K562 (cell line): ENCODE measurements at regions not wholly inside any gene's neighbourhood (a gene's known extent, or its start where the extent isn't known, plus 50 kb on each side); places are given as distances from the start of the nearest gene placed in this dataset.

Source experiments
- ATAC-seq: fragments of 200-7000 bp; cut with Tn5 transposase; 3 replicates; pipeline ENCODE4 v1.9.1; 2020; ENCODE audit warnings: moderate library complexity
- BruUV-seq: library from RNA; stranded (reverse); fragments of 400-500 nt; replicated peaks from 2 replicates; lab custom pipeline; 2021; lab: Mats Ljungman, UMichigan
- CTCF ChIA-PET: fragments of 300-600 bp; formaldehyde crosslinking; extraction: SDS; loops from one replicate; lab custom pipeline; 2021; ENCODE audit warnings: low intra/inter-chr PET ratio; lab: Yijun Ruan, JAX
- POLR2A ChIA-PET: fragments of 300-600, 350-650 bp; sonication (Branson Sonifier 250); formaldehyde crosslinking; extraction: SDS; loops from one replicate; lab custom pipeline; 2021; ENCODE audit warnings: antibody characterized with exemption, inconsistent platforms; lab: Yijun Ruan, JAX
- DNase-seq, 4 experiments: peaks; one replicate each; pipeline versions ENCODE4 v3.0.0 to v3.0.0-alpha.2; 2011 to 2018; ENCODE audit warnings: low spot score in 3 of 4, mixed read lengths in 3 of 4; ENCODE audit errors: extremely low read depth in 1 of 4
- FAIRE-seq: peaks from 2 replicates; lab custom pipeline; 2011; peaks lifted over from hg19 to GRCh38; lab: Jason Lieb, UNC
- H2AFZ ChIP-seq: 2 replicates; pipeline ENCODE4 v1.6.0; 2011; ENCODE audit warnings: low read depth, low read length, control low read depth, inconsistent platforms
- H3K27ac ChIP-seq: fragments of 200-600 bp; 3 replicates; pipeline ENCODE4 v1.8.0; 2011; ENCODE audit warnings: low read depth, mild to moderate bottlenecking, control low read depth, inconsistent platforms, low read length, moderate library complexity, mixed read lengths; ENCODE audit errors: extremely low read depth
- H3K27me3 ChIP-seq, 2 experiments: fragments of 300-600 bp in 1 of 2; 2 replicates in 1 of 2; 3 replicates in 1 of 2; pipeline versions ENCODE4 v1.6.0 to v1.8.0; 2011; ENCODE audit warnings: inconsistent platforms in 2 of 2, low read length in 2 of 2, mild to moderate bottlenecking in 1 of 2, mixed read lengths in 1 of 2, moderate library complexity in 1 of 2; ENCODE audit not compliant: control insufficient read depth in 2 of 2, insufficient read depth in 2 of 2
- H3K36me3 ChIP-seq: fragments of 300-600 bp; 3 replicates; pipeline ENCODE4 v1.8.0; 2011; ENCODE audit warnings: mild to moderate bottlenecking, low read length, inconsistent platforms; ENCODE audit not compliant: control insufficient read depth, insufficient read depth
- H3K4me1 ChIP-seq, 2 experiments: fragments of 200-600 bp in 1 of 2; replicated peaks in 1 of 2; 2 replicates in 1 of 2; 3 replicates in 1 of 2; pipeline versions ENCODE4 v1.5.1 to v1.8.0; 2011; ENCODE audit warnings: inconsistent platforms in 2 of 2, low read length in 2 of 2, mild to moderate bottlenecking in 1 of 2, mixed read lengths in 1 of 2, moderate library complexity in 1 of 2; ENCODE audit not compliant: control insufficient read depth in 2 of 2, insufficient read depth in 2 of 2
- H3K4me2 ChIP-seq: 2 replicates; pipeline ENCODE4 v1.6.1; 2011; ENCODE audit warnings: low read length, control low read depth, inconsistent platforms, mixed read lengths; ENCODE audit not compliant: insufficient read depth
- H3K4me3 ChIP-seq: fragments of 200-600 bp; sonication (generic), shearing (Covaris generic); 2 replicates; pipeline ENCODE4 v1.5.1; 2016; ENCODE audit warnings: control low read depth, inconsistent platforms
- H3K79me2 ChIP-seq: fragments of 200-600 bp; 3 replicates; pipeline ENCODE4 v1.8.0; 2011; ENCODE audit warnings: low read length, inconsistent platforms; ENCODE audit not compliant: control insufficient read depth, insufficient read depth
- H3K9ac ChIP-seq, 2 experiments: 2 replicates each; pipeline versions ENCODE4 v1.6.0 to v1.6.1; 2011; ENCODE audit warnings: low read depth in 2 of 2, low read length in 2 of 2, control low read depth in 1 of 2, inconsistent platforms in 1 of 2, mild to moderate bottlenecking in 1 of 2, mixed read lengths in 1 of 2; ENCODE audit not compliant: insufficient read depth in 1 of 2
- H3K9me1 ChIP-seq: one replicate; pipeline ENCODE4 v1.6.0; 2011; ENCODE audit warnings: inconsistent platforms, mild to moderate bottlenecking, low read length, moderate library complexity; ENCODE audit not compliant: control insufficient read depth, insufficient read depth
- H3K9me3 ChIP-seq: replicated peaks from 2 replicates; pipeline ENCODE4 v1.5.1; 2011; ENCODE audit warnings: low read depth, low read length, inconsistent platforms; ENCODE audit not compliant: control insufficient read depth, insufficient read depth
- H4K20me1 ChIP-seq: replicated peaks from 2 replicates; pipeline ENCODE4 v1.6.1; 2011; ENCODE audit warnings: low read length, inconsistent platforms, mixed read lengths; ENCODE audit not compliant: control insufficient read depth, insufficient read depth
- CREM ChIP-seq: IDR thresholded peaks from 2 replicates; pipeline ENCODE4 v1.6.1; 2014; ENCODE audit warnings: antibody characterized with exemption, low read depth
- MAZ ChIP-seq, 2 experiments: fragments of 450-650 bp in 1 of 2; sonication (generic) in 1 of 2; formaldehyde crosslinking; IDR thresholded peaks in 1 of 2; conservative IDR thresholded peaks in 1 of 2; 2 replicates each; pipeline versions ENCODE4 v1.4.0 to v1.5.0; 2020; ENCODE audit warnings: mild to moderate bottlenecking in 1 of 2, missing genetic modification reagents in 1 of 2
- POLR3G ChIP-seq: IDR thresholded peaks from 2 replicates; pipeline ENCODE4 v1.6.1; 2011; ENCODE audit not compliant: insufficient read length, insufficient replicate concordance; ENCODE audit errors: extremely low read depth
- WGBS: fragments of 100-300 bp; shearing (Covaris generic); methylation state at CpG from one replicate; pipeline ENCODE4 v1.1.6; 2016; ENCODE audit warnings: low coverage, mixed read lengths; ENCODE audit not compliant: insufficient coverage; ENCODE audit errors: missing lambda C conversion rate; 5-methylcytosine and 5-hydroxymethylcytosine counted together
- in situ Hi-C: fragments of 300-500 bp; cut with MboI; formaldehyde crosslinking; loops from 4 replicates; pipeline ENCODE4 v1.15.0; 2018; ENCODE audit warnings: inconsistent platforms, mixed read lengths
- intact Hi-C: fragments of 100-400 bp; cut with micrococcal nuclease; formaldehyde crosslinking; loops from 2 replicates; pipeline ENCODE4 v1.14.2; 2022
- TF ChIP-seq, protein P1 (sequence below): fragments of 250-450 bp; sonication (Bioruptor Pico); IDR thresholded peaks from 2 replicates; pipeline ENCODE4 v1.8.0; 2021; ENCODE audit warnings: borderline replicate concordance, mild to moderate bottlenecking, moderate library complexity; ENCODE audit not compliant: poor library complexity, severe bottlenecking
- TF ChIP-seq, protein P2 (sequence below): fragments of 450-650 bp; IDR thresholded peaks from 2 replicates; pipeline ENCODE4 v1.6.1; 2016; ENCODE audit warnings: mild to moderate bottlenecking

DNA sequence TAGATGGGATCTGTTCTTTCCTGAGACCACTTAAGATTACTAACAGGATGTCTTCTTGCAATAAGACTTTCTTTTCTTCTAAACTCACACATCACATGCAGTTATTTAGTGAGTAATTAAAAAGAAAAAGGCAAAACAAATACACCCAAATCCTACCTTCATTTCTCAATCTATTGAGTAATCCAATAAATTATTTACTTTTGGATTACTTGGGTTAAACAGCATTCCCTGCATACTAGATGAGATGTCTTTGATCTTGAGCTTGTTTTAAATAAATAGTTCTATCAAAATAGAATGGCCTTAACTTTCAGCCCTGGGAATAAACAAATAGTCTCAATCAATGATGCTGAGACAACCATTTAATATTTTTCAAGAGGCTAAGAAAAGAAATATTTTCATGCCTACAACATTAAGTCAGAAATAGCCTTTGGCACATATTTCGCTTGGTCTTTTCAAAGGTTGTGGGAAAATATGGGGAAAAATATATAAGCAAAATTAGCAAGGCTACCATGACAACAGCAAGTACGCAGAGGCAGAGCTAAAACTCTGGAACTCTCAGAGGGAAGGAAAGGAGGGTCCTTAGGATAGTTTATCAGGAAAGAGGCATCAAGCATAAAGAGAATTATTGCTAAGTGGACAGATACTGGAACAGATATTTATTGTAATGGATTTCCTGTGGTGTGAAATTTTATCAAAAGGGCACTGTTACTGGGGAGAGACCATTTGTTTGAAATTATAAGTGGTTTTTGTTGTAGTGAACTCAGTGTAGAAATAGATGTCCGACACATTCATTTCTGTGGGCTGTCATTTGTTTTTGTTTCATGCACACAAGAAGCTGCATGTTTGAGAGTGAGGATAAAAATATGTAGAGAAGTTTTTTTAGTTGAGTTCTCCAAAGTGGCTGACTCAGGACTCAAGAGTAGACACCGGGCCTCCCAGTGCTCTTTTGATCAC lies 70.2 kb upstream of the CDH6 start:
- Histone ChIP-seq H2AFZ (no peak overlapping the region), H3K36me3 (no peaks in the 10 kb centered on the region), H3K9ac (no peak overlapping the region), H3K4me3 (no peak overlapping the region), H3K9me1 (no peaks in the 10 kb centered on the region), H3K27ac (no peak overlapping the region), H3K4me1 (no peaks in the 10 kb centered on the region), H3K27me3 (no peaks in the 10 kb centered on the region), H4K20me1 (no peaks in the 10 kb centered on the region), H3K4me2 (no peak overlapping the region), H3K79me2 (no peaks in the 10 kb centered on the region), H3K9me3 (no peaks in the 10 kb centered on the region)
- ATAC-seq (no peak), FAIRE-seq (no peak), DNase-seq (no peak)
- WGBS, result 2% methylated on average over 4 of the region's 4 CpGs
- ChIA-PET CTCF (no interaction called here), POLR2A (no interaction called here)
- TF ChIP-seq MAZ (CRISPR knock-in tag; conservative IDR thresholded peaks at IDR 0.05 in 1 of 2, IDR thresholded peaks at IDR 0.05 in 1 of 2) (no peak), POLR3G (no peak), CREM (no peak)
- TF ChIP-seq, protein P1, sequence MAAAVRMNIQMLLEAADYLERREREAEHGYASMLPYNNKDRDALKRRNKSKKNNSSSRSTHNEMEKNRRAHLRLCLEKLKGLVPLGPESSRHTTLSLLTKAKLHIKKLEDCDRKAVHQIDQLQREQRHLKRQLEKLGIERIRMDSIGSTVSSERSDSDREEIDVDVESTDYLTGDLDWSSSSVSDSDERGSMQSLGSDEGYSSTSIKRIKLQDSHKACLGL, result no peak
- TF ChIP-seq, protein P2, sequence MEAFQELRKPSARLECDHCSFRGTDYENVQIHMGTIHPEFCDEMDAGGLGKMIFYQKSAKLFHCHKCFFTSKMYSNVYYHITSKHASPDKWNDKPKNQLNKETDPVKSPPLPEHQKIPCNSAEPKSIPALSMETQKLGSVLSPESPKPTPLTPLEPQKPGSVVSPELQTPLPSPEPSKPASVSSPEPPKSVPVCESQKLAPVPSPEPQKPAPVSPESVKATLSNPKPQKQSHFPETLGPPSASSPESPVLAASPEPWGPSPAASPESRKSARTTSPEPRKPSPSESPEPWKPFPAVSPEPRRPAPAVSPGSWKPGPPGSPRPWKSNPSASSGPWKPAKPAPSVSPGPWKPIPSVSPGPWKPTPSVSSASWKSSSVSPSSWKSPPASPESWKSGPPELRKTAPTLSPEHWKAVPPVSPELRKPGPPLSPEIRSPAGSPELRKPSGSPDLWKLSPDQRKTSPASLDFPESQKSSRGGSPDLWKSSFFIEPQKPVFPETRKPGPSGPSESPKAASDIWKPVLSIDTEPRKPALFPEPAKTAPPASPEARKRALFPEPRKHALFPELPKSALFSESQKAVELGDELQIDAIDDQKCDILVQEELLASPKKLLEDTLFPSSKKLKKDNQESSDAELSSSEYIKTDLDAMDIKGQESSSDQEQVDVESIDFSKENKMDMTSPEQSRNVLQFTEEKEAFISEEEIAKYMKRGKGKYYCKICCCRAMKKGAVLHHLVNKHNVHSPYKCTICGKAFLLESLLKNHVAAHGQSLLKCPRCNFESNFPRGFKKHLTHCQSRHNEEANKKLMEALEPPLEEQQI, result no peak
- BruUV-seq, result no TSS peak
- in situ Hi-C loops, result no loop called here
- intact Hi-C loops, result no loop called here
